ENCODE measurements at regions not wholly inside any gene's neighbourhood (a gene's known extent, or its start where the extent isn't known, plus 50 kb on each side); places are given as distances from the start of the nearest gene placed in this dataset.

DNA sequence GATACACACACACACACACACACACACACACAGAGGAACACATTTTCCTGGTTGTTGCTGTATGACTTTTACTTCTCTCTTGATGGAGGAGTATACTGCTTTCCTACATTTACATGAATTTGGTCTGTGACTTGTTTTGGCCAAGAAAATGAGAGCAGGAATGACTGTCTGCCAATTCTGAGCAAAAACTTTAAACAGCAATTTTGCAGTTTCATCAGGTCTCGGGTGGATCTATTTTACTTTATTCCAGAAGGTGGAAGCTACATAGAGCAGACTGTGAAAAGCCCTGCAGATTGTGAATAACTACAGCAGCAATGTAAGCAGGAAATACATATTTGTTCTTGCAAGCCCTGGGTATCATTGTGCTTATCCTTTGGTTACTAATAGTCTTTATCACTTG, 1350.0 kb upstream of the EPHA6 start:
- no peak for TF ChIP-seq POLR2A (IDR thresholded peaks at IDR 0.05)
- no peak for TF ChIP-seq CTCF (IDR thresholded peaks at IDR 0.05)
- no peak for TF ChIP-seq POLR2AphosphoS5 (IDR thresholded peaks at IDR 0.05)

All from stomach (tissue), 4 donors.